ENCODE measurements at regions not wholly inside any gene's neighbourhood (a gene's known extent, or its start where the extent isn't known, plus 50 kb on each side); places are given as distances from the start of the nearest gene placed in this dataset.

DNA sequence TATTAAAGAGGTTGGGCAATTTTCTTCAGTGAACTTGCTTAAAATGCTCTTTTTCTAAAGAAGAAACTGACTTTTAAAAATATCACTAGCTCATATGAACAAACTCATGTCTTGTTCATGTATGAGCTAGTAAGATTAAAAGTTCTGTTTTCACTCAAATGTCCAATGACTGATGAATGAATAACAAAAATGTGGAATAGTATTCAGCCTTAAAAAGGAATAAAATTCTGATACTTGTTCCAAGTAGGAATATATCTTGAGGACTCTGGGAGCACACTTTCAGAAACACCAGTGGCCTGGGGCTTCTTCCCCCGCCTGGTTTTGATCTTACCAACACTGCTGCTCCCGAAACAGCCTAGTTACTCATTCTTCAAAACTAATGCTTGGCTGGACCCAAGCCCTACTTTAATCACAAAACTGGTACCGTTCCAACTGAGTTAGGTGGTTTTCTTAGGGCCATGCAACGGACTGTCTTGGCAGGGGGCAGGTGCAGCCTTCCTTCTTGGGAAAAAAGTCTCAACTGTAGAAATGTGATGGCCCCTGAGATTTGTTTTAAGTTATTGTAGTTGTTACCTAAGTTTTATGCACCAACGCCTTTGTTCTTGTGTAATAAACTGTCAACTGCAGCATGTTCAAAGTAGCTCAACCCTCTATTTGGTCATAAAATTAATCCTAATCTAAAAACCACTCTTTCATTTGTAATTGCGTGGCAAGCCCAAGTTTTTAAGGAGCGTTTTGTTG lies 116.0 kb downstream of the ETS2 start:
- DNase-seq: no peak

- DNase-seq: no peak
Measured at GRCh38 chr21:38920631-38921398, 115.1 kb downstream of the ETS2 start.

DNA sequence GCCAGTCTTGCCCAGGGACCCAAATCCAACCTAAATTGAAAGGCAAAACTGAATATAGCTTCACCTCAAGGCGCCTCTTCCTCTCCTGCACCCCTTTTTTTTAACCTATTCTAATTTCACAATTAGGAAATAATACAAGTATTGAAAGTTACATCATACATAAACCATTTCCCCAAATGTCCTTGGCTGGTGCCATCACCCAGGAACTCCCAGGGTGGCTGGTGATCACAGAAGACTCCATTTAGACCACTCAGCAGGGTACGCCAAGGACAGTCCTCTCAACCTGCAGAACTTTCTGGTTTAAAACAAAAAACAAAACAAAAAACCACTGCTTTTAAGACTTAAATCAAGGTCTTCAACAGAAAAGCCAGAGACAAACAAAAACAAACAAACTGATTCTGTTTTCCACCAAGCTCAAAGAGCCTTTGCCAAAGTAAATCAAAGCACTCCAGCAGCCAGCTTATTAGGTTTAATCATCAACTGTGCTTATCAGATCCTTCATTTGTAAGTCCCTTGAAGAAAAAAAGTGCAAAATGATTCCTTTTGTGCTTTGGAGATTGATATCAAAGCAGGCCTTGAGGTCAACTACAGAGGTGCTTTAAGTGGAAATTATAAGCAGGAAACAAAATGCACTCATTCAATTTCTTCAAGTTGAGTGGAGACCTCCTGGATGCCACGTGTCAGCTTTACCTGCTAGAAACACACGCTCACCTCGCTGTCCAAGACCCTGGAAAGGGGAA lies 113.0 kb downstream of the ETS2 start:
- no peak for DNase-seq

DNA sequence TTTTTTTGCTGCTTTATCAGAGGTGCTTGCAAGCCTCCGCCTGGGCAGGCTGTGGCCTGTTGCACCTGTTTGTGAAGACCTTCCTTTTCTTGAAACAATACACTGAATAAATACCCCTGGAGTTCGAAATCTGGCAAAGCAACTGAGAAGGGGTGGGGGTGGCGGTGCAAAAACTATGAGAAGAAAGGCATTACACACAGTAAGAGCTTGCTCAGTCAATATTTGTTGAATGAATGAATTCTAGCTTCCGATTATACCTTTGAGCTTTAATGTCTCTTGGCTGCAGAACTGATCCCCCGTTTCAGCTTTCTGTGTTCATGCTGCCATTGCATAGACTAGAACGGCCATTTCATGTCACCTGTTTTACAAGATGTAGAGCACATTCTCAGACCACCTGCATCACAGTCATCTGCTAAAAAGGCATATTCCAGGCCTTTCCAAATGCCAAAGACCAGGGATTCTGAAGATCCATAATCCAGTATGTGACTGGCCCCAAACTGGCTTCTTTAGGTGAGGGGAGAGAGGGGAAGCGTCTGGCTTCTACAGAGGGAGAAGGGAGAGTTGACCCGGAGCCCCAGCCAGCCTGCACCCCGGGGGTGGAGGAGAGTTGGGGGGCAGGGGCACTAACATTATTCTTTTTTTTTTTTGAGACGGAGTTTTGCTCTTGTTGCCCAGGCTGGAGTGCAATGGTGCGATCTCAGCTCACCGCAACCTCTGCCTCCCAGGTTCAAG lies 111.5 kb downstream of the ETS2 start:
- DNase-seq: no peak

DNA sequence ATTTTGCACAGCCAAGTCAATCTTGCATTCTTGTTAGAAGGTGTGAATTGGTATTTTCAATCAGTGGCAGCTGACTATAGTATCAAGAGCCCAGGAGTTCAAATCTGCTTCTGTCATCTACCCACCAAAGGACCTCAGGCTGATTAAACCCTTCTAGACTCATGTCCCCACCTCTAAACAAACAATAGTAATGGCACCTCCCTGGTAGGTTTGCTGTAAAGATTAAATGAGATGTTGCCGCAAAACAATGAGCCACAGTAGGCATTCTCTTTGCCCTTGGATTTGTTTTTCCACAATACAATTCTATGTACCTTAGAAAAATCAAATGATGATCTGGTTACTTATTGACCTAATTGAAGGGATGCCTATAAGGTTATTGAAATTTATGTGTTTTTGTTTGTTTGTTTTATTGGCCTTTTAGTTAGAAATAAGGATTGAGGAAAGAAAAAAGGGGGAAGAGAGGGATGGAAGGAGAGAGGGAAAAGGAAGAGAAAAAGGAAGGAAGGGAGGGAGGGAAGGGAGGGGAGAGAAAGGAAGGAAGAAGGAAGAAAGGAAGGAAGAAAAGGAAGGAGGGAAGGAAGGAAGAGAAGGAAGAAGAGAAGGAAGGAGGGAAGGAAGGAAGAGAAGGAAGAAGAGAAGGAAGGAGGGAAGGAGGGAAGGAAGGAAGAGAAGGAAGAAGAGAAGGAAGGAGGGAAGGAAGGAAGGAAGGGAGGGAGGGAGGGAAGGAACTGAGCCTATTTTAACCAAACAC lies 110.7 kb downstream of the ETS2 start:
- DNase-seq: no peak

- no peak for DNase-seq
Measured at GRCh38 chr21:38915546-38915945, 109.8 kb downstream of the ETS2 start.

GRCh38 chr21:38914528-38915293 lies 109.0 kb downstream of the ETS2 start:
- DNase-seq: no peak

GRCh38 chr21:38913893-38914527 lies 108.3 kb downstream of the ETS2 start:
- DNase-seq: no peak

DNA sequence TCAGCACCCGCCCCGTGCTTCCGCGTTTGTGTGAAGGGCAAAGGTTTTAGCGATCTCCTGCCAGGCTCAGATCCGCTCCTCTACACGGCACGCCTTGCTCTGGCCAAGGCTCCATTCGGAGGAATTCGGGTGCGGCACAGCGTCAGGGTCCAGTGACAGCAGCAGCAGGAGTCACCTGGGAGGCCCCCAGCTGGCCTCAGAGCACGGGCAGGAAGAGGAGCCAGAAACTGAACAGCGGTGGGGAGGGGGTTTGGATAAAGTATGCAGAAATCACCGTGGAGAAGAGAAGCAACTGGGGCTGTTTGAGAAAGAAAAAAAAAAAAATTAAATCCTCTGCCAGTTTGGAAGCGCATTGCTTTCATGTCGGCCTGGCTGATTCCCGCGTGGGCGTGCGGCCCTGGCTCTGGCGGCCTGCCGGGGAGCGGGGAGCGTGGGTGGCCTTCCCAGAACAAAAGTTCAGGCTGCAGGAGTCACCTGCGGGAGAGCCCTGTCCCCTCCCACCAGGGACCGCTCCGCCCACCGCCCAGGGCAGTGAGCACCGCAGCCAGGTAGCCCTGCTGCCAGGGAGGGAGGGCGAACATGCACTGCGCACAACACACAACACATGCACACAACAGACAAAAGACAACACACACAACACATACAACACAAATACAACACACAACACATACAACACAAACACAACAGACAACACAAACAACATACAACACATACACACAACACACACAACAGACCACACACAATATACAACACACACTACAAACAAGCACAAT lies 107.6 kb downstream of the ETS2 start:
- no peak for DNase-seq

- DNase-seq: no peak
Measured at GRCh38 chr21:38912789-38913119, 107.0 kb downstream of the ETS2 start.

- DNase-seq: no peak
Measured at GRCh38 chr21:38912102-38912629, 106.4 kb downstream of the ETS2 start.

- no peak for DNase-seq
Measured at GRCh38 chr21:38911484-38912101, 105.9 kb downstream of the ETS2 start.

- no peak for DNase-seq
Measured at GRCh38 chr21:38910390-38911067, 104.8 kb downstream of the ETS2 start.

- no peak for DNase-seq
Measured at GRCh38 chr21:38909929-38910328, 104.2 kb downstream of the ETS2 start.

- DNase-seq: no peak
Measured at GRCh38 chr21:38909109-38909508, 103.4 kb downstream of the ETS2 start.

- DNase-seq: no peak
Measured at GRCh38 chr21:38908537-38908936, 102.8 kb downstream of the ETS2 start.

- no peak for DNase-seq
Measured at GRCh38 chr21:38905752-38906151, 100.0 kb downstream of the ETS2 start.

- DNase-seq: no peak
Measured at GRCh38 chr21:38905328-38905727, 99.6 kb downstream of the ETS2 start.

- no peak for DNase-seq
Measured at GRCh38 chr21:38903690-38904139, 98.0 kb downstream of the ETS2 start.
